ENCODE measurements at regions not wholly inside any gene's neighbourhood (a gene's known extent, or its start where the extent isn't known, plus 50 kb on each side); places are given as distances from the start of the nearest gene placed in this dataset.
"Not testable (repeated sequence)": the region's sequence is repeated elsewhere in the genome, so short reads cannot be mapped to it uniquely, and the experiment has no call there.

DNA sequence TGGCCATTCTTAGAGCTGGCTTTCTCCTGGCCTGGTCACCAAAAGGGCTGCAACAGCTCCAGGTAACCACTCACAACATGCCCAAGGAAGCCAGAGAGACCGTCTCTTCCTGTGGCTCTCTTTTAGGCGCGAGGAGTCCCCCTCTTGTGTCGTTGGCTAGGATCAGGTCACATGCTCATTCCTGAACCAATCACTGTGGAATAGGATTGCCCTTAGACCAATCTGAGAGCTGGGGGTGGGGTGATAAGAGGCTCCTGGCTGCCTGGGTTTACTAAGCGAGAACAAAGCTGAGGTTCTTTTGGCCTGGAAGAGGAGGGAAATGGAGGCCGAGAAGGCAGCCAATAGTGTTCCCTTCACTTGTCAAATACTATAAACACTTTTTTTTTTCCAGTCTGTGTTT lies 452.1 kb upstream of the PROX1 start:
- ChIA-PET POLR2A (no interaction called here), CTCF (no interaction called here)
- ATAC-seq, result no peak
- Histone ChIP-seq H3K4me1 (ENCODE audit: control insufficient read depth in 2 of 2, insufficient read depth in 2 of 2, low read length in 2 of 2) (no peaks in the 10 kb centered on the region), H3K9me3 (ENCODE audit: control insufficient read depth in 2 of 3, low read length in 3 of 3) (no peaks in the 10 kb centered on the region), H3K27me3 (ENCODE audit: control insufficient read depth in 2 of 2, insufficient read depth in 2 of 2, low read length in 2 of 2) (no peaks in the 10 kb centered on the region), H3K36me3 (ENCODE audit: control insufficient read depth in 2 of 3, insufficient read depth in 3 of 3, low read length in 3 of 3) (no peaks in the 10 kb centered on the region), H3K4me3 (ENCODE audit: low read length) (no peak overlapping the region), H3K27ac (ENCODE audit: low read depth, low read length) (no peak overlapping the region)
- H3K27me3 Mint-ChIP-seq, result peaks cover 0 to 2% (median 0%) of the 10 kb centered on the region in 5 donors
- H3K4me3 Mint-ChIP-seq, result no peak overlapping the region
- H3K4me1 Mint-ChIP-seq, result no peaks in the 10 kb centered on the region
- peaks cover 0 to 6% (median 0%) of the 10 kb centered on the region in 11 donors for H3K9me3 Mint-ChIP-seq
- intact Hi-C loops (cut with micrococcal nuclease), result no loop called here
- no peaks in the 10 kb centered on the region for H3K36me3 Mint-ChIP-seq
- no peak for DNase-seq
- H3K27ac Mint-ChIP-seq, result no peak overlapping the region

DNA sequence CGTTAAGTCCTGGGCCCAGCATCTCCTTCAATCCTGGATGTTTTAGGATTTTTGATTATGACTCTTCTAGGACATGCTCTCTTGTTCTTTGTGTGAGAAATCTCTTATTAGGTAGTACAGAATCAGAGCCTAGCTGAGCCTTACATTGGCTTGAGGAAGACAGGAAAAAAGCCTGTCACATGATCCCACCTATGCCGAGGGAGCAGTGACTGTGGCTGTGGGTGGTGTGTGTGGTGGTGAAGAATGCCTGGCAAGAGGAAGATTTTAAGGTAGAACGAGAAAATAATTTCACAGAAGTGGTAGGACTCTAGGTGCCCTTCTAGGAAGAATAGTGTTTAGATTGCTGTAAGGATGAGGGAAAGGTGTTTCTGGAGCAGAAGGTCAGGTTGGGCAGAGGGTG lies 449.5 kb upstream of the PROX1 start:
- no peaks in the 10 kb centered on the region for H3K4me1 Mint-ChIP-seq
- CTCF ChIA-PET, result no interaction called here
- no peak overlapping the region for H3K4me3 Mint-ChIP-seq
- intact Hi-C loops (cut with micrococcal nuclease), result no loop called here
- no peaks in the 10 kb centered on the region for H3K9me3 ChIP-seq (ENCODE audit: control insufficient read depth in 2 of 3, low read length in 3 of 3)
- peaks cover 0 to 13% (median 4%) of the 10 kb centered on the region in 5 donors for H3K27me3 Mint-ChIP-seq
- H3K36me3 ChIP-seq (ENCODE audit: control insufficient read depth in 2 of 3, insufficient read depth in 3 of 3, low read length in 3 of 3), result no peaks in the 10 kb centered on the region
- no peaks in the 10 kb centered on the region for H3K36me3 Mint-ChIP-seq
- no peak overlapping the region for H3K27ac Mint-ChIP-seq
- H3K27me3 ChIP-seq (ENCODE audit: control insufficient read depth in 2 of 2, insufficient read depth in 2 of 2, low read length in 2 of 2), result no peaks in the 10 kb centered on the region
- POLR2A ChIA-PET, result no interaction called here
- no peaks in the 10 kb centered on the region for H3K4me1 ChIP-seq (ENCODE audit: control insufficient read depth in 2 of 2, insufficient read depth in 2 of 2, low read length in 2 of 2)
- DNase-seq, result no peak
- peaks cover 0 to 4% (median 0%) of the 10 kb centered on the region in 11 donors for H3K9me3 Mint-ChIP-seq
- H3K27ac ChIP-seq (ENCODE audit: low read depth, low read length), result no peak overlapping the region
- H3K4me3 ChIP-seq (ENCODE audit: low read length), result no peak overlapping the region
- ATAC-seq, result no peak

DNA sequence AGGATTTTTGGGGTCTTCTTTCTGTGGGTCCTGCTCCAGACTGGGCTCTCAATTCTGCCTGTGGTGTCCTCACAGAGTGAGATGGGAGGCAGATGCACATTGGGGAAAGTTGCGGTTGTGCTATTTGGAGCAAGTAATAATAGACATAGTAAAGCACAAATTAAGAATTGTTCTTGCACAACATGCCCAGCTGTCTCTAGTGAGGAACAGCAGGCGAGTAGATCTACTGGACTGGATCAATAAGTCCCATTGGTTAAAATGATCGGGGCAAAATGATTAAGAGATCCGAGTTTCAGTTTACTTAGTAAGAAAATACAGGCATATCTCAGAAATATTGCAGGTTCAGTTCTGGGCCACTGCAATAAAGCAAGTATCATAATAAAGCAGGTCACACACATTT lies 448.3 kb upstream of the PROX1 start:
- Mint-ChIP-seq H3K4me3 (no peak overlapping the region), H3K36me3 (no peaks in the 10 kb centered on the region), H3K27ac (no peak overlapping the region), H3K27me3 (peaks cover 0 to 13% (median 5%) of the 10 kb centered on the region in 5 donors), H3K9me3 (peaks cover 0 to 7% (median 0%) of the 10 kb centered on the region in 11 donors), H3K4me1 (no peaks in the 10 kb centered on the region)
- intact Hi-C loops (cut with micrococcal nuclease), result no loop called here
- no peaks in the 10 kb centered on the region for H3K27me3 ChIP-seq (ENCODE audit: control insufficient read depth in 2 of 2, insufficient read depth in 2 of 2, low read length in 2 of 2)
- ATAC-seq, result no peak
- H3K9me3 ChIP-seq (ENCODE audit: control insufficient read depth in 2 of 3, low read length in 3 of 3), result no peaks in the 10 kb centered on the region
- ChIA-PET POLR2A (no interaction called here), CTCF (no interaction called here)
- DNase-seq, result no peak
- H3K36me3 ChIP-seq (ENCODE audit: control insufficient read depth in 2 of 3, insufficient read depth in 3 of 3, low read length in 3 of 3), result no peaks in the 10 kb centered on the region
- no peak overlapping the region for H3K4me3 ChIP-seq (ENCODE audit: low read length)
- H3K4me1 ChIP-seq (ENCODE audit: control insufficient read depth in 2 of 2, insufficient read depth in 2 of 2, low read length in 2 of 2), result no peaks in the 10 kb centered on the region
- no peak overlapping the region for H3K27ac ChIP-seq (ENCODE audit: low read depth, low read length)

DNA sequence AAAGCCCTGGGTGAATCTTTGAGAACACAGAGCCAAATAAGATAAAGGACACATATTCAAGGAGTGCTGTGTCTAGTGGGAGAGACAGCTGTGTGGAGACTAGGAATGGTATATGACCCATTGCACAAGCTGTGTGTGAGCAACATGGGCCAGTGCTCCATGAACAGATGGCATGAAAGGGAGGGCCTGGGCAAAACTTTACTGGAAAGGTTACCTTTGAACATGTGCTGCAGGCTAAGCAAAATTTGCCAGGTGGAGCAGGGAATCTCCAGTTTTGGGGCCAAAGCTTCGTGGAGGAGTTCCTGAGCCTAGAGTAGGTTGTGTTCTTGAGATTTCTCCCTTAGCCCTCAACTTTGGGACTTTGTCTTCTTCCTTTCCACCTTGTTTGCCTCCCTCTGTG lies 446.1 kb upstream of the PROX1 start:
- no peaks in the 10 kb centered on the region for H3K36me3 Mint-ChIP-seq
- H3K27ac Mint-ChIP-seq, result no peak overlapping the region
- intact Hi-C loops (cut with micrococcal nuclease), result no loop called here
- ChIA-PET CTCF (no interaction called here), POLR2A (no interaction called here)
- Histone ChIP-seq H3K4me1 (ENCODE audit: control insufficient read depth in 2 of 2, insufficient read depth in 2 of 2, low read length in 2 of 2) (no peaks in the 10 kb centered on the region), H3K4me3 (ENCODE audit: low read length) (no peak overlapping the region), H3K27me3 (ENCODE audit: control insufficient read depth in 2 of 2, insufficient read depth in 2 of 2, low read length in 2 of 2) (no peaks in the 10 kb centered on the region), H3K9me3 (ENCODE audit: control insufficient read depth in 2 of 3, low read length in 3 of 3) (no peaks in the 10 kb centered on the region), H3K36me3 (ENCODE audit: control insufficient read depth in 2 of 3, insufficient read depth in 3 of 3, low read length in 3 of 3) (no peaks in the 10 kb centered on the region), H3K27ac (ENCODE audit: low read depth, low read length) (no peak overlapping the region)
- peaks cover 0 to 7% (median 0%) of the 10 kb centered on the region in 11 donors for H3K9me3 Mint-ChIP-seq
- peaks cover 0 to 13% (median 5%) of the 10 kb centered on the region in 5 donors for H3K27me3 Mint-ChIP-seq
- no peak for DNase-seq
- H3K4me1 Mint-ChIP-seq, result no peaks in the 10 kb centered on the region
- no peak for ATAC-seq
- no peak overlapping the region for H3K4me3 Mint-ChIP-seq

DNA sequence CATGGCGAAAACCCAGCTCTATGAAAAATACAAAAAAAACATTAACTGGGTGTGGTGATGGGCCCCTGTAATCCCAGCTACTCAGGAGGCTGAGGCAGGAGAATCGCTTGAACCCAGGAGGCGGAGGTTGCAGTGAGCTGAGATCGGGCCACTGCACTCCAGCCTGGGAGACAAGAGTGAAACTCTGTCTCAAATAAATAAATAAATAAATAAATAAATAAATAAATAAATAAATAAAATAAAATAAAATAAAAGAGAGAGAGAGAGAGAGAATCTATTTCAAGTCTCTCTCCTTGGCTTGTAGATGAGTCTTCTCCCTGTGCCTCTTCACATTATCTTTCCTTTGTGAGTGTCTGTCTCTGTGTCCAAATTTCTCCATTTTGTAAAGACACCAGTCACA lies 442.6 kb upstream of the PROX1 start:
- DNase-seq; ATAC-seq; H3K27ac Mint-ChIP-seq; H3K27me3 ChIP-seq (ENCODE audit: control insufficient read depth in 2 of 2, insufficient read depth in 2 of 2, low read length in 2 of 2); CTCF ChIA-PET; H3K9me3 ChIP-seq (ENCODE audit: control insufficient read depth in 2 of 3, low read length in 3 of 3); H3K4me1 ChIP-seq (ENCODE audit: control insufficient read depth in 2 of 2, insufficient read depth in 2 of 2, low read length in 2 of 2); H3K36me3 Mint-ChIP-seq; H3K36me3 ChIP-seq (ENCODE audit: control insufficient read depth in 2 of 3, insufficient read depth in 3 of 3, low read length in 3 of 3); intact Hi-C loops (cut with micrococcal nuclease); H3K4me3 Mint-ChIP-seq; H3K9me3 Mint-ChIP-seq; H3K27ac ChIP-seq (ENCODE audit: low read depth, low read length); H3K4me3 ChIP-seq (ENCODE audit: low read length); H3K4me1 Mint-ChIP-seq: not testable (repeated sequence)
- peaks cover 0 to 13% (median 5%) of the 10 kb centered on the region in 5 donors for H3K27me3 Mint-ChIP-seq
- POLR2A ChIA-PET, result interaction anchor here (0.6 kb wide), 1 partner anchor 115 kb away, joined by 4 read pairs; no protein-coding TSS in a partner anchor

DNA sequence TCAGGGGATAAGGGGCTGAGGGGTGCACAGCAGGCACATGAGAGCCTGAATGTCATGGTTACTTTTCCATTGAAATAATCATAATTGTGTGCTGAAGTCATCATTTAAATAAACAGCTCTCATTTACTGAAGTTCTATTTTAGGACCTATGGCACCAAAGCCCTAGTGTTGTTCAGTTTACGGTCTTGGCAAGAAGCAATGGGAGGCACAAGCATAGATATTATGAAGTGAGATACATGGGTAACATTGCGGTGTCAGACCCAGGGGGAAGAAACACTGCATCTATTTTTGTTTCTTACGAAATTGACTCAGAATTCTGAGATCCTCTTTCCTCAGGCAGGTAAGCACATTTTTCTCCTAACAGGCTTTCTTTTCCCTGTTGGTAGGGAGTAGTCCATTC lies 437.8 kb upstream of the PROX1 start:
- Mint-ChIP-seq H3K4me1 (peaks cover 0 to 1% (median 0%) of the 10 kb centered on the region in 7 donors), H3K9me3 (peaks cover 0 to 3% (median 0%) of the 10 kb centered on the region in 11 donors), H3K36me3 (no peaks in the 10 kb centered on the region), H3K27me3 (peaks cover 0 to 2% (median 0%) of the 10 kb centered on the region in 5 donors), H3K4me3 (no peak overlapping the region), H3K27ac (no peak overlapping the region)
- H3K36me3 ChIP-seq (ENCODE audit: control insufficient read depth in 2 of 3, insufficient read depth in 3 of 3, low read length in 3 of 3), result no peaks in the 10 kb centered on the region
- H3K27ac ChIP-seq (ENCODE audit: low read depth, low read length), result no peak overlapping the region
- intact Hi-C loops (cut with micrococcal nuclease), result no loop called here
- H3K9me3 ChIP-seq (ENCODE audit: control insufficient read depth in 2 of 3, low read length in 3 of 3), result no peaks in the 10 kb centered on the region
- DNase-seq, result no peak
- ATAC-seq, result no peak
- H3K27me3 ChIP-seq (ENCODE audit: control insufficient read depth in 2 of 2, insufficient read depth in 2 of 2, low read length in 2 of 2), result no peaks in the 10 kb centered on the region
- ChIA-PET CTCF (no interaction called here), POLR2A (no interaction called here)
- no peak overlapping the region for H3K4me3 ChIP-seq (ENCODE audit: low read length)
- H3K4me1 ChIP-seq (ENCODE audit: control insufficient read depth in 2 of 2, insufficient read depth in 2 of 2, low read length in 2 of 2), result no peaks in the 10 kb centered on the region

DNA sequence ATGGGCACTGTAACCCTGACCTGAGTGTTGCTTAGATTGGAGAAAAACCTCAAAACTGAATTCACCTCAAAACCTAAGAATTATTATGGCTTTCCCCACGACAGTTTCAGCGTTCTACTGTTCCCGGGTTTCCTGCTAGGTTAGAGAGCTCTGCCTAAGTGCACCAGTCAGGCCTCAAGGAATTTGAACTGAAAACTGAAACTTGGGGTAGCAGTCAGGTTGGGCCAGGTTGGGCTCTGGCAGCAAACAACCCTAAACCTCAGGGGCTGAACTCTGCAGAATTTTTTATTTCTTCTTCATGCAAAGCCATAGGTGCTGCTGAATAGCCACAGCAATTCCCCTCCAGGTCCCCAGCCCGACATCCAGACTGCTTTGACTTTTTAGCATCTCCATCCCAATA lies 437.0 kb upstream of the PROX1 start:
- ATAC-seq, result no peak
- no peak overlapping the region for H3K27ac Mint-ChIP-seq
- H3K27me3 Mint-ChIP-seq, result peaks cover 0 to 7% (median 0%) of the 10 kb centered on the region in 5 donors
- CTCF ChIA-PET, result no interaction called here
- H3K4me1 ChIP-seq (ENCODE audit: control insufficient read depth in 2 of 2, insufficient read depth in 2 of 2, low read length in 2 of 2), result no peaks in the 10 kb centered on the region
- H3K27ac ChIP-seq (ENCODE audit: low read depth, low read length), result no peak overlapping the region
- no peak overlapping the region for H3K4me3 ChIP-seq (ENCODE audit: low read length)
- H3K36me3 ChIP-seq (ENCODE audit: control insufficient read depth in 2 of 3, insufficient read depth in 3 of 3, low read length in 3 of 3), result no peaks in the 10 kb centered on the region
- no peak overlapping the region for H3K4me3 Mint-ChIP-seq
- H3K9me3 Mint-ChIP-seq, result peaks cover 0 to 3% (median 0%) of the 10 kb centered on the region in 11 donors
- H3K36me3 Mint-ChIP-seq, result no peaks in the 10 kb centered on the region
- POLR2A ChIA-PET, result no interaction called here
- H3K27me3 ChIP-seq (ENCODE audit: control insufficient read depth in 2 of 2, insufficient read depth in 2 of 2, low read length in 2 of 2), result no peaks in the 10 kb centered on the region
- intact Hi-C loops (cut with micrococcal nuclease), result no loop called here
- no peaks in the 10 kb centered on the region for H3K9me3 ChIP-seq (ENCODE audit: control insufficient read depth in 2 of 3, low read length in 3 of 3)
- H3K4me1 Mint-ChIP-seq, result peaks cover 0 to 4% (median 0%) of the 10 kb centered on the region in 7 donors
- DNase-seq, result no peak

Data from naive thymus-derived CD4-positive, alpha-beta T cell (primary cell).